ENCODE measurements at regions not wholly inside any gene's neighbourhood (a gene's known extent, or its start where the extent isn't known, plus 50 kb on each side); places are given as distances from the start of the nearest gene placed in this dataset.

DNA sequence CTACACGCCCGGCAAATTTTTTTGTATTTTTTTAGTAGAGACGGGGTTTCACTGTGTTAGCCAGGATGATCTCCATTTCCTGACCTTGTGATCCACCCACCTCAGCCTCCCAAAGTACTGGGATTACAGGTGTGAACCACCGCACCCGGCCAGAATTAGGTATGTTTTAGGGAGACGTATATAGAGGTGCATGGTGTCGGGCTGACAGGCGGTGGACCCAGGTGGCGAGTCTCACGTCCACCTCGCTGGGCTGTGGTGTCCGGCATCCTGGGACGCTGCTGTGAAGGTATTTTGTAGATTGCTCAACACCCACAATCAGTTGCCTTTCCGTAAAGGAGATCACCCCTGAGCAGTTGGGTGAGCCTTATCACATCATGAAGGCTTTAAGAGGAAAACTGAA, 728.6 kb downstream of the BRD1 start:
- Histone ChIP-seq H2AFZ (ENCODE audit: low read depth, low read length, severe bottlenecking) (no peak overlapping the region), H3K36me3 (ENCODE audit: low read length) (no peaks in the 10 kb centered on the region), H3K27me3 (ENCODE audit: low read length) (no peaks in the 10 kb centered on the region), H4K20me1 (ENCODE audit: low read depth, low read length) (no peaks in the 10 kb centered on the region), H3F3A (ENCODE audit: insufficient read depth) (no peaks in the 10 kb centered on the region), H3K9ac (ENCODE audit: low read length) (no peak overlapping the region), H3K4me2 (ENCODE audit: low read depth, low read length, poor library complexity, severe bottlenecking) (no peak overlapping the region), H3K9me3 (ENCODE audit: insufficient read depth, low read length) (no peaks in the 10 kb centered on the region), H3K4me3 (ENCODE audit: insufficient read depth, low read length, poor library complexity, severe bottlenecking) (no peak overlapping the region), H3K79me2 (ENCODE audit: insufficient read depth, low read length) (no peaks in the 10 kb centered on the region), H3K27ac (ENCODE audit: low read depth, low read length) (no peak overlapping the region), H3K9me2 (replicated peaks; ENCODE audit: insufficient read depth, low read length) (no peaks in the 10 kb centered on the region)
- TF ChIP-seq EZH2phosphoT487 (conservative IDR thresholded peaks at IDR 0.05; ENCODE audit: low read length) (no peak), CTCF (IDR thresholded peaks at IDR 0.05; ENCODE audit: insufficient read depth, low read length, poor library complexity, severe bottlenecking) (no peak)

DNA sequence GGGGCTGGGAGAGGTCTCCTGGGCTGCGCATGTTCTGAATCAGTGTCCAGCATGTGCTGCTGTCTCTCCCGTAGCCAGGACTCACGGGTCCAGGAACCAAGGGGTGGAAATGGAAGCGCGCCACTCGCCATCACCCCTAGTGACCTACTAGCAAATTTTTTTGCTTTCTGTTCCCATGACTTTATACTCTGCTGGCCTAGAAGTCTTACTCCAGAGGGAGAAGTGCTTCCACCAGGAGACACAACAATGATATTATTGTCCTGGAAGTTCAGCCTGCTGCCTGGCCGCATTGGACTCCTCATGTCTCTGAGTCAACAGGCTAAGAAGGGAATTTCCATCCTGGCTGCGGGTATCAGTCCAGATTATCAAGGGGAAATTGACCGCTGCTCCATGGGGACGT, 729.7 kb downstream of the BRD1 start:
- Histone ChIP-seq H3K9me2 (replicated peaks; ENCODE audit: insufficient read depth, low read length) (no peaks in the 10 kb centered on the region), H3K9me3 (ENCODE audit: insufficient read depth, low read length) (no peaks in the 10 kb centered on the region), H3F3A (ENCODE audit: insufficient read depth) (no peaks in the 10 kb centered on the region), H4K20me1 (ENCODE audit: low read depth, low read length) (no peaks in the 10 kb centered on the region), H3K79me2 (ENCODE audit: insufficient read depth, low read length) (no peaks in the 10 kb centered on the region), H3K27me3 (ENCODE audit: low read length) (no peaks in the 10 kb centered on the region), H2AFZ (ENCODE audit: low read depth, low read length, severe bottlenecking) (no peak overlapping the region), H3K36me3 (ENCODE audit: low read length) (no peaks in the 10 kb centered on the region), H3K27ac (ENCODE audit: low read depth, low read length) (no peak overlapping the region), H3K4me2 (ENCODE audit: low read depth, low read length, poor library complexity, severe bottlenecking) (no peak overlapping the region), H3K4me3 (ENCODE audit: insufficient read depth, low read length, poor library complexity, severe bottlenecking) (no peak overlapping the region), H3K9ac (ENCODE audit: low read length) (no peak overlapping the region)
- TF ChIP-seq CTCF (IDR thresholded peaks at IDR 0.05; ENCODE audit: insufficient read depth, low read length, poor library complexity, severe bottlenecking) (no peak), EZH2phosphoT487 (conservative IDR thresholded peaks at IDR 0.05; ENCODE audit: low read length) (no peak)

DNA sequence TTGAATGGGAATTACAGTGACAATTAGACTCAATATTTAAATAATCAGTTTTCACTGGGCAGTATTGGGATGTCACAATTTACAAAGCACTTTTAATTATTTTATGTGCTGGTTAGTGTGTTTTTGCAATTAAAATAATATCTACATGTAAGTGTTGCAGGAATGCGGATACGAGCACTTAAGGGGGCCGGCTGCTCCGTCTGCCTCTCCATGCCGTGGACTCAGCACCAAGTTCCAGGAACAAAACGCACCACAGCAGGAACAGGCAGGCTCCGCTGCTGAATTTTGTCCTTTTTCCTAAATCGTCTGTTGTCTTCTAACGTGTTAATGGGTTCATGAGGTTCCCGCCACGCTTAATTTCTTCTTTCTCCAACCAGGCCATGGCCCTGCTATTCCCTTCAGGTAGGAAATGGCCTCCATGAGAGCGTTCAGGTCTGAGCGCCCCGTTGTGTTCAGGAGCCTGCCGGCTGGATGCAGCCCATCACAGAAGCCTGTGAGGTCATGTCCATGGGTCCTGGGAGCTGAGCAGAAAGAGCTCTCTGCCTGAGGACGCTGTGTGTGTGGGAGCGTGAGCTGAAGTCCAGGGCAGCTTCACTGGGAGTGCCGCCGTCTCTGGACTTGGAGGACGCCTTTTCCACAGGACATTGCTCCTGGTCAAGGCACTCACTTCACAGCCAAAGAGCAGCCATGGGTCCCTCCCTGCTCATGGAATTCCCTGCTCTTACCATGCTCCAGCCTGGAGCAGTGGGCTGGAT, 730.3 kb downstream of the BRD1 start:
- Histone ChIP-seq H3K27ac (ENCODE audit: low read depth, low read length) (no peak overlapping the region), H3K27me3 (ENCODE audit: low read length) (no peaks in the 10 kb centered on the region), H3K4me2 (ENCODE audit: low read depth, low read length, poor library complexity, severe bottlenecking) (no peak overlapping the region), H3K9me2 (replicated peaks; ENCODE audit: insufficient read depth, low read length) (no peaks in the 10 kb centered on the region), H3F3A (ENCODE audit: insufficient read depth) (no peaks in the 10 kb centered on the region), H3K9me3 (ENCODE audit: insufficient read depth, low read length) (no peaks in the 10 kb centered on the region), H4K20me1 (ENCODE audit: low read depth, low read length) (no peaks in the 10 kb centered on the region), H3K9ac (ENCODE audit: low read length) (no peak overlapping the region), H3K36me3 (ENCODE audit: low read length) (no peaks in the 10 kb centered on the region), H3K79me2 (ENCODE audit: insufficient read depth, low read length) (no peaks in the 10 kb centered on the region), H2AFZ (ENCODE audit: low read depth, low read length, severe bottlenecking) (no peak overlapping the region), H3K4me3 (ENCODE audit: insufficient read depth, low read length, poor library complexity, severe bottlenecking) (no peak overlapping the region)
- TF ChIP-seq EZH2phosphoT487 (conservative IDR thresholded peaks at IDR 0.05; ENCODE audit: low read length) (no peak), CTCF (IDR thresholded peaks at IDR 0.05; ENCODE audit: insufficient read depth, low read length, poor library complexity, severe bottlenecking) (no peak)
